A673 (cell line): ENCODE measurements at regions not wholly inside any gene's neighbourhood (a gene's known extent, or its start where the extent isn't known, plus 50 kb on each side); places are given as distances from the start of the nearest gene placed in this dataset.
"Not testable (repeated sequence)": the region's sequence is repeated elsewhere in the genome, so short reads cannot be mapped to it uniquely, and the experiment has no call there.

Experiments used
- BruUV-seq: library from RNA; stranded (reverse); fragments of 400-500 nt; replicated peaks from 2 replicates; lab custom pipeline; 2021; lab: Mats Ljungman, UMichigan
- CTCF ChIA-PET: fragments of 300-600 bp; sonication (Branson Sonifier 250); formaldehyde crosslinking; loops from one replicate; lab custom pipeline; 2022; ENCODE audit warnings: antibody characterized with exemption; lab: Charles Lee
- POLR2A ChIA-PET: fragments of 300-600 bp; sonication (Branson Sonifier 250); formaldehyde crosslinking; loops from one replicate; lab custom pipeline; 2022; ENCODE audit warnings: antibody characterized with exemption; ENCODE audit not compliant: low non-redundant PET; lab: Charles Lee
- DNase-seq: peaks from one replicate; pipeline ENCODE4 v3.0.0-alpha.2; 2015; ENCODE audit warnings: low spot score
- H3K27ac ChIP-seq: fragments of 200-600 bp; sonication (generic); 2 replicates; pipeline ENCODE4 v1.5.1; 2016; ENCODE audit warnings: mixed run types, low read depth, mild to moderate bottlenecking, mixed read lengths, antibody characterized with exemption, low read length; ENCODE audit not compliant: poor library complexity, severe bottlenecking
- H3K27me3 ChIP-seq: fragments of 200-600 bp; sonication (generic); replicated peaks from 2 replicates; pipeline ENCODE4 v1.6.1; 2017; ENCODE audit warnings: mixed run types, low read depth, mild to moderate bottlenecking, mixed read lengths, antibody characterized with exemption, low read length; ENCODE audit not compliant: insufficient read depth, poor library complexity
- H3K36me3 ChIP-seq: fragments of 200-600 bp; sonication (generic); 2 replicates; pipeline ENCODE4 v1.6.1; 2016; ENCODE audit warnings: mixed run types, mild to moderate bottlenecking, mixed read lengths, antibody characterized with exemption, low read length; ENCODE audit not compliant: insufficient read depth, poor library complexity, severe bottlenecking
- H3K4me1 ChIP-seq: fragments of 200-600 bp; sonication (generic); 2 replicates; pipeline ENCODE4 v1.6.1; 2017; ENCODE audit warnings: mixed run types, mild to moderate bottlenecking, mixed read lengths, antibody characterized with exemption, low read length; ENCODE audit not compliant: insufficient read depth, poor library complexity, severe bottlenecking
- H3K4me3 ChIP-seq: fragments of 200-600 bp; sonication (generic); 2 replicates; pipeline ENCODE4 v1.5.1; 2016; ENCODE audit warnings: low read depth, mixed run types, mild to moderate bottlenecking, mixed read lengths, low read length; ENCODE audit not compliant: poor library complexity, severe bottlenecking
- H3K9me3 ChIP-seq: fragments of 200-600 bp; sonication (generic); 2 replicates; pipeline ENCODE4 v1.6.1; 2016; ENCODE audit warnings: mixed run types, low read depth, mild to moderate bottlenecking, mixed read lengths, antibody characterized with exemption, low read length; ENCODE audit not compliant: poor library complexity, severe bottlenecking
- EZH2 ChIP-seq: fragments of 200-600 bp; sonication (generic); IDR thresholded peaks from 2 replicates; pipeline ENCODE4 v1.6.1; 2017; ENCODE audit warnings: borderline replicate concordance, low read depth, mild to moderate bottlenecking, mixed read lengths, antibody characterized with exemption, low read length; ENCODE audit not compliant: poor library complexity, severe bottlenecking
- intact Hi-C: fragments of 100-400 bp; cut with micrococcal nuclease; formaldehyde crosslinking; loops from one replicate; pipeline ENCODE4 v1.10.0; 2022; ENCODE audit not compliant: unreplicated experiment
- TF ChIP-seq, protein P1 (sequence below): fragments of 300-800, 200-600 bp; sonication (generic); conservative IDR thresholded peaks from 2 replicates; pipeline ENCODE4 v1.5.1; 2017; ENCODE audit warnings: low read depth, mild to moderate bottlenecking, antibody characterized with exemption, low read length, moderate library complexity, mixed read lengths

DNA sequence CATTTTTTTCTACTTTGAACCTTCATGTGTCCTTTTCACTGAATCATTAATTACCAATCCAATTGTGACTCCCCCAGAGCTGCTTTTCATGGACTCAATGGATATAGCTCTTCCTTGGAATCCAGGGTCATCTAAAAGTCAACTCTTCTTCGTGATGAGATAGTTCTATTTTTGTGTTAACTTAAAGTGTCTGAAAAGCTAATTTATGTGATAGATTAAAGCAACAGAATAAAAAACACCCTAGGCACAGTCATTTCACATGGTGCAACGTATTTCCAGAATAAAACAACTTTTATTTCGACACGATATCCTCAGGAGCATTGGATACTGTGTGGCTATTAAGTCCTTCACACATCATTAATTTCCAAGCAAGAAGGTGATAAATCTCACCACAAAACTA is 250.6 kb upstream of the SPHKAP start:
- CTCF ChIA-PET, result no interaction called here
- BruUV-seq, result no TSS peak
- H3K4me1 ChIP-seq, result no peaks in the 10 kb centered on the region
- H3K27me3 ChIP-seq, result no peaks in the 10 kb centered on the region
- TF ChIP-seq, protein P1, sequence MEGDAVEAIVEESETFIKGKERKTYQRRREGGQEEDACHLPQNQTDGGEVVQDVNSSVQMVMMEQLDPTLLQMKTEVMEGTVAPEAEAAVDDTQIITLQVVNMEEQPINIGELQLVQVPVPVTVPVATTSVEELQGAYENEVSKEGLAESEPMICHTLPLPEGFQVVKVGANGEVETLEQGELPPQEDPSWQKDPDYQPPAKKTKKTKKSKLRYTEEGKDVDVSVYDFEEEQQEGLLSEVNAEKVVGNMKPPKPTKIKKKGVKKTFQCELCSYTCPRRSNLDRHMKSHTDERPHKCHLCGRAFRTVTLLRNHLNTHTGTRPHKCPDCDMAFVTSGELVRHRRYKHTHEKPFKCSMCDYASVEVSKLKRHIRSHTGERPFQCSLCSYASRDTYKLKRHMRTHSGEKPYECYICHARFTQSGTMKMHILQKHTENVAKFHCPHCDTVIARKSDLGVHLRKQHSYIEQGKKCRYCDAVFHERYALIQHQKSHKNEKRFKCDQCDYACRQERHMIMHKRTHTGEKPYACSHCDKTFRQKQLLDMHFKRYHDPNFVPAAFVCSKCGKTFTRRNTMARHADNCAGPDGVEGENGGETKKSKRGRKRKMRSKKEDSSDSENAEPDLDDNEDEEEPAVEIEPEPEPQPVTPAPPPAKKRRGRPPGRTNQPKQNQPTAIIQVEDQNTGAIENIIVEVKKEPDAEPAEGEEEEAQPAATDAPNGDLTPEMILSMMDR, result no peak
- TF ChIP-seq EZH2, result no peak
- H3K9me3 ChIP-seq, result no peaks in the 10 kb centered on the region
- POLR2A ChIA-PET, result no interaction called here
- no peak overlapping the region for H3K4me3 ChIP-seq
- H3K36me3 ChIP-seq, result no peaks in the 10 kb centered on the region
- H3K27ac ChIP-seq, result no peak overlapping the region
- no peak for DNase-seq
- intact Hi-C loops, result no loop called here

DNA sequence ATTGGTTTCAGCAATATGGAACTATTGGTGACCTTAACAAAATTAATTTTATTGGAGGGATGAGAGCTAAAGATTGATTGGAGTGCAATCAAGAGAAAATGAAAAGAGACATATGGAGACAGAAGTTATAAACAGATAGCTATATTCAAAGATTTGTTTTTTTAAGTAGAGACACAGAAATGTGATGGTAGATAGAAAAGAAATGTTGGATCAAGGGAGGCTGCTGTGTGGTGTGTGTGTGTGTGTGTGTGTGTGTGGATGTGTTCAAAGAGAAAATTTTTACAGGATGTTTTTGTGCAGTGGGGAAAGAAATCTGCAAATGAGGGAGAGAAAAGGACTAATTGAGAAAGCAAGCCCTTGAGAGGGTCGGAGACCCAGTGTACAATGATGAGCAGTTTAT is 249.5 kb upstream of the SPHKAP start:
- ChIA-PET CTCF (no interaction called here), POLR2A (no interaction called here)
- no peak for DNase-seq
- Histone ChIP-seq H3K4me3 (no peak overlapping the region), H3K27ac (no peak overlapping the region), H3K4me1 (no peaks in the 10 kb centered on the region), H3K9me3 (no peaks in the 10 kb centered on the region), H3K27me3 (no peaks in the 10 kb centered on the region), H3K36me3 (no peaks in the 10 kb centered on the region)
- no peak for TF ChIP-seq EZH2
- TF ChIP-seq, protein P1, result no peak
- intact Hi-C loops, result no loop called here
- BruUV-seq, result no TSS peak

DNA sequence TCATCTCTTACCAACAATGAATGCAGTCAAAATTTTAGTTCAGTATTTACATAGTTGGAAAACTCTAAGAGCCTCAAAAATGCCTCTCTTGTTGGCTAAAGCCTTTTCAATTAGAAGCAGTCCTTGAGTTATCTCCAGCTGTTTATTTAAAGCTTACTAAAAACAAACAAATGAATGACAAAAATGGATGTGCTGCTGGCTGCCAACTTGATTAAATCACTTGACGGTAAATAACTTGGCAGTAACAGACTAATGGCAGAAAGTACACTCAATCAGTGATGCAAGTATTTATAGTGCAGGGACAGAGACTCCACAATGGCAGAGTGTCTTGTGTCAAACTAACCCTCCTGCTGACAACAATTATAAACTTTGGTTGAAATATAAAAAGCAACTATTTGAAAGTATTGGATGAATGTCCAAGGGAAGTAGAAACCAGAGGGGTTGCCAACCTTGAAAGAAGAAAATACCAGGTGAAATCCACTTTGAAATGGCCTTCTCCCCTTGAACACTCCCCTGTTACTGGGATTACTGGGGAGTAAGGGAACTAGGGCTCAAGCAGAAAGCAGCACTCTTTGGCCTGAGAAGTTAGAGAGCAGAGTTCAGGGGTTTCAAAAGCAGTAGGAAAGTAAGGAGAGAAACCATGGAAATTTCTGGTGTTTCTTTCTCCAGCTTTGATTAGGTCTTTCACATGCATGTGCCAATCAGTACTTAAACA is 245.2 kb upstream of the SPHKAP start:
- intact Hi-C loops, result no loop called here
- DNase-seq, result no peak
- H3K27ac ChIP-seq, result no peak overlapping the region
- H3K9me3 ChIP-seq, result no peaks in the 10 kb centered on the region
- no peaks in the 10 kb centered on the region for H3K4me1 ChIP-seq
- BruUV-seq, result no TSS peak
- no peak for TF ChIP-seq EZH2
- TF ChIP-seq, protein P1, result no peak
- H3K27me3 ChIP-seq, result no peaks in the 10 kb centered on the region
- H3K4me3 ChIP-seq, result no peak overlapping the region
- ChIA-PET POLR2A (no interaction called here), CTCF (no interaction called here)
- H3K36me3 ChIP-seq, result no peaks in the 10 kb centered on the region

DNA sequence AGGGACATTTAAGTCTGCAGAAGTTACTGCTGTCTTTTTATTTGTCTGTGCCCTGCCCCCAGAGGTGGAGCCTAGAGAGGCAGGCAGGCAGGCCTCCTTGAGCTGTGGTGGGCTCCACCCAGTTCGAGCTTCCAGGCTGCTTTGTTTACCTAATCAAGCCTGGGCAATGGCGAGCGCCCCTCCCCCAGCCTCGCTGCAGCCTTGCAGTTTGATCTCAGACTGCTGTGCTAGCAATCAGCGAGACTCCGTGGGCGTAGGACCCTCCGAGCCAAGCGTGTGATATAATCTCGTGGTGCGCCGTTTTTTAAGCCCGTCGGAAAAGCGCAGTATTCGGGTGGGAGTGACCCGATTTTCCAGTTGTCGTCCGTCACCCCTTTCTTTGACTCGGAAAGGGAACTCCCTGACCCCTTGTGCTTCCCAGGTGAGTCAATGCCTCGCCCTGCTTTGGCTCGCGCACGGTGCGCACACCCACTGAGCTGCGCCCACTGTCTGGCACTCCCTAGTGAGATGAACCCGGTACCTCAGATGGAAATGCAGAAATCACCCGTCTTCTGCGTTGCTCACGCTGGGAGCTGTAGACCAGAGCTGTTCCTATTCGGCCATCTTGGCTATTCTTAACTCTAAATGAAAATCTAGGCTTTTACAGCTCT is 244.0 kb upstream of the SPHKAP start:
- intact Hi-C loops, BruUV-seq, CTCF ChIA-PET, H3K27ac ChIP-seq, H3K4me1 ChIP-seq, DNase-seq, POLR2A ChIA-PET, H3K27me3 ChIP-seq, H3K4me3 ChIP-seq, H3K36me3 ChIP-seq, H3K9me3 ChIP-seq: not testable (repeated sequence)
